HUES48 (cell line): ENCODE measurements at regions not wholly inside any gene's neighbourhood (a gene's known extent, or its start where the extent isn't known, plus 50 kb on each side); places are given as distances from the start of the nearest gene placed in this dataset.

ENCODE experiments used
- H3K27ac ChIP-seq: one replicate; pipeline ENCODE4 v1.7.0; 2013; ENCODE audit warnings: low read depth, low read length, inconsistent platforms
- H3K27me3 ChIP-seq: 2 replicates; pipeline ENCODE4 v1.6.1; 2013; ENCODE audit warnings: mild to moderate bottlenecking, low read length; ENCODE audit not compliant: control insufficient read depth, insufficient read depth
- H3K36me3 ChIP-seq: 2 replicates; pipeline ENCODE4 v1.6.1; 2013; ENCODE audit warnings: low read length; ENCODE audit not compliant: control insufficient read depth, insufficient read depth
- H3K4me1 ChIP-seq: 2 replicates; pipeline ENCODE4 v1.6.1; 2013; ENCODE audit warnings: mild to moderate bottlenecking, low read length; ENCODE audit not compliant: control insufficient read depth, insufficient read depth
- H3K4me3 ChIP-seq: 2 replicates; pipeline ENCODE4 v1.5.1; 2013; ENCODE audit warnings: mild to moderate bottlenecking, low read depth, low read length
- H3K9ac ChIP-seq: 2 replicates; pipeline ENCODE4 v1.6.1; 2013; ENCODE audit warnings: mild to moderate bottlenecking, low read depth, low read length, moderate library complexity
- H3K9me3 ChIP-seq: 2 replicates; pipeline ENCODE4 v1.6.1; 2013; ENCODE audit warnings: low read length; ENCODE audit not compliant: control insufficient read depth, insufficient read depth

DNA sequence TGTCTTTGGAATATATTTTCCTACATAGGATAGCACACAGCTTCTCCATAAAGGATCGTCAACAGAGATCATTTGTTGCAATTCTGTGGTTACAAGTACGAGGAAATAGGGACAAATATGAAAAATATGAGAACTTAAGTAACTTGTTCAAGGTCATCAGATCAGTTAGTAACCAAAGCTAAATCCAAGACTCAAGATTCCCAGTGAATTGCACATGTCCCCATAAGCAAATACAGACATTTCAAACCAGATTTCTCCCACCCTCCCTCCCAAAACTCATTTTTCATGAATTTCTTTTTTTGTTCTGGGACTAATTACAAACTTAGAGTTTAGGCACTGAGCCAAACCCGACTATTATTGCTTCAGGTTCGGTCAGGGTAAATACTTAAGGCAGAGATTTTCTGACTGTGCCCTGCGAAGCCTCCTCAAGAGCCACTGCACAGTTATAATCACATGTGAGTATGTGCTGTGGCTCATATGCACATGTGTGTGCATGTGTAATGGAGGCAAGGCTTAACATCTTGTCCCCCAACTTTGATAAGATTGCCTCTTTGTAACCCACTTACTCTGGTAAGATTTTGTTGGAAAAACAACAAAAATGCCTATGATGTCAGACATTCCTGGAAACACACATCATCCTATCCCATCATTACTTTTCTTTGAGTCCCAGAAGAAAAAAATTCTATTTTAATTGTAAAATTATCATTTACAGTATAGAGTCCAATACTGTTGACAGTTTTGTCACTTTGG, 216.2 kb downstream of the CD83 start:
- no peak overlapping the region for H3K9ac ChIP-seq
- H3K27ac ChIP-seq = no peak overlapping the region
- peaks cover 6% of the 10 kb centered on the region for H3K4me1 ChIP-seq
- H3K27me3 ChIP-seq = no peaks in the 10 kb centered on the region
- no peaks in the 10 kb centered on the region for H3K36me3 ChIP-seq
- H3K4me3 ChIP-seq = no peak overlapping the region
- H3K9me3 ChIP-seq = no peaks in the 10 kb centered on the region

DNA sequence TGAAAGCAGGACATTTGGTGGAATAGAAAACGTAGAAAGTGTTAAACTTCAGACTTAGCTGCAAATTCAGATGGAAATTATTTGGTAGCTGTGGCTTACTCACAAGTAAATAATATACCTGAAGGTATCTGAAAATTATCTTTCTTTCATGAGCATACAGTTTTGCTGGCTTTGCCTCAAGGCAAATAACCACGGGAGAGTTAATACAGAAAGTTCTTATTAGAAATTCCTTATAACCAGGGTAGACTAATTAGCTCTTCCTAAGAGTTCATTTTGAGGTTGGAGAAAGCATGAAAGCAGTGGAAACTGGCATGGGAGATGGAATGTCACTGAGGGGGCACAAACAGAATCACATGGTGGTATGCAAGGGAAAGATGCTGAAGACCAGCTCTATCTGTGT, 217.5 kb downstream of the CD83 start:
- H3K27me3 ChIP-seq = no peaks in the 10 kb centered on the region
- H3K4me1 ChIP-seq = peaks cover 19% of the 10 kb centered on the region
- H3K27ac ChIP-seq = no peak overlapping the region
- H3K9me3 ChIP-seq = no peaks in the 10 kb centered on the region
- H3K36me3 ChIP-seq = no peaks in the 10 kb centered on the region
- H3K9ac ChIP-seq = no peak overlapping the region
- H3K4me3 ChIP-seq = no peak overlapping the region

DNA sequence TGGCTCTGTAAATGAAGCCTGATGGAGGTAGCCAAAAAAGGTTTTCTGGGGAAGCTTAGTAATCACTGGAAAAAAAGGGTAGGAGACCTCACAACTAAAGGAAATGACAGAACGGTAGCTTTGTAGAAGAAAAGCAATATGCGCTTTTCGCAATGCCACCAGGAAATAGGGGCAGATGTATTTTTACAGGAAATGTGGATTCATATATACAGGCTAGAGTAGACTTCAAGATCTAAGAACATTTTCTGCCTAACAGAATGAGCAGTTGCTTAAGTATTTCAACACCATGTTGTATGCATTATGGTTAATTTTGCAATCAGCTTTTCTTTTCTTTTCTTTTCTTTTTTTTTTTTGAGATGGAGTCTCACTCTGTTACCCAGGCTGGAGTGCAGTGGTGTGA, 219.6 kb downstream of the CD83 start:
- Histone ChIP-seq H3K4me1 (peaks cover 20% of the 10 kb centered on the region), H3K9ac (no peak overlapping the region), H3K36me3 (no peaks in the 10 kb centered on the region), H3K4me3 (no peak overlapping the region), H3K27me3 (no peaks in the 10 kb centered on the region), H3K9me3 (no peaks in the 10 kb centered on the region), H3K27ac (no peak overlapping the region)

DNA sequence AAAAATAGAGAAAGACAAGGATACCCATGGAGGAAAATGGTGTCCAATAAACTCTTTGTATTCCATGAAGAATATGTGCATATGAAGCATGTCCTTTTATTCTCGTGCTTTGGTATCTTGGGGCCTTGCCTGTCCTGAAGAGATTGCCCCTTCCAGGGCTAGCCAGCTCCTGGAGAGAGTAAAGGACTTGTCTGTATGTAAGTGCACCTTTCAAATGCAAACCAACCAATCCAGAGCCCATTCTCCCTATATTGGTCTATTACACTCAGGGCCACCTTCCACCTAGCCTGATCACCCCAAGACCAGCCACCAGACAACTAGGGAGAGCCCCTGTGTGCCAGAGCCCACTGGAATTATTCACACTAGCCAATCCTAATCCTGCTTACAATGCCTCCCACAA, 221.6 kb downstream of the CD83 start:
- no peak overlapping the region for H3K27ac ChIP-seq
- H3K27me3 ChIP-seq = no peaks in the 10 kb centered on the region

DNA sequence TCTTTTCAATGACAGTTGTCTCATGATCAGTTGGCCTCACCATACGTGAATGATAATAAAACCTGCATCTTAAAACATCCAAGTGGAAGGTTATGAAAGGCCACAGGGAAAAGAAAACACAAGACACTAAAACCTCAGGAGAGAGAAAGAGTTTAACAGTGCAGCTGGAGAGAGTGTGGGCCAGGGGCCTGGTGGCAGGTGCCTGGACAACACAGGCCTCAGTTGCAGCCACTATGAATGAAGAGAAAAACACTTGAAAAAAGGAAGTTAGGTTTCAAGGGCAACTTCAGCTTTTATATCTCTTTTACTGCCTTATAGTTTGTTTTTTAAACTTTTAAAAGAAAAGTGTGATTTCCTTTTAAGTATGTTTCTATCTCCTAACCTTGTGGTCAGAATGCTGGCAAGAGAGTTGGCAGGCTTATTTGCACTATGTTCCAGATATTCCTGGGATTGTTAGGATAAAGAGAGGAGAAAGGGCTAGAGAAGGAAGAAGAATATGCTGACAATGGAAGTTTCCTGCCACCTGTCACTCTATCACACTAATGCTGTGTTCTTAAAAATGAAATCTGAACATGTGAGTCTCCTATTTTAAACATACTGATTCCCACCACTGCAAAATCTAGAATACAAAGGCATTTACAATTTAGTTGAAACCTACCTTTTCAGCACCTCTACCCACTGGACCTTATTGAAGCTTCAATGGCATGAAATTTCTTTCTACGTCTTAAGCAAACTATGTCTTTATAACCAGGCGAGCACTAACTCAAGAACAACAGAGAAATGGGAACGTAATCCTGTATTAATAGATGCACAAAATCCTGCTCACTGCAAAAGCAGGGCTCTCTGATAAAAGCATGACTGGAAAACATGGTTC, 222.4 kb downstream of the CD83 start:
- H3K36me3 ChIP-seq = no peaks in the 10 kb centered on the region
- no peak overlapping the region for H3K27ac ChIP-seq
- H3K27me3 ChIP-seq = no peaks in the 10 kb centered on the region
- H3K4me1 ChIP-seq = peaks cover 30% of the 10 kb centered on the region
- no peaks in the 10 kb centered on the region for H3K9me3 ChIP-seq
- H3K9ac ChIP-seq = no peak overlapping the region
- H3K4me3 ChIP-seq = no peak overlapping the region

More for the DNA sequence above, 221.6 kb downstream of the CD83 start:
- Histone ChIP-seq H3K4me3 (no peak overlapping the region), H3K4me1 (peaks cover 22% of the 10 kb centered on the region), H3K9me3 (no peaks in the 10 kb centered on the region), H3K9ac (no peak overlapping the region), H3K36me3 (no peaks in the 10 kb centered on the region)

DNA sequence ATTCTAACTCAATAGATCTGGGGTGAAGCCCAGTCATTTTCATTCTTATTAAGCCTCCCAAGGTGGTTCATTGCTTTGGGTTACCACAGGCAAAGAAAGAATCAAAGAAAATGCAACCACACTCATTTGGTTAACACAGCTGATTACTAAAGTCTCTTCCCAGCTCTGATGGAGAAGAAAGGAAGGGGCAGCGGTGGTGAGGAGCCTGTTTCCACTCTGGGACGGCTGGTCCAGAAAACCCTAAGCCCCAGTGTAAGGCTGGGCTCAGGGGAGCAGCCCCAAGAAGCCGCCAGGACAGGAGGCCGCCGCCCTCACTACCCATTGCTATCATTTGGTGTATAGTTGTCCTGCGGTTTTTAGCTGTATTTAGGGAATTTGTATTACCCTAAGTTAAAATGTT, 226.9 kb downstream of the CD83 start:
- H3K9me3 ChIP-seq = no peaks in the 10 kb centered on the region
- no peak overlapping the region for H3K4me3 ChIP-seq
- peaks cover 19% of the 10 kb centered on the region for H3K4me1 ChIP-seq
- no peaks in the 10 kb centered on the region; the same call in 1 of the 2 replicates for H3K27me3 ChIP-seq
- H3K36me3 ChIP-seq = no peaks in the 10 kb centered on the region
- no peak overlapping the region for H3K27ac ChIP-seq
- H3K9ac ChIP-seq = no peak overlapping the region

DNA sequence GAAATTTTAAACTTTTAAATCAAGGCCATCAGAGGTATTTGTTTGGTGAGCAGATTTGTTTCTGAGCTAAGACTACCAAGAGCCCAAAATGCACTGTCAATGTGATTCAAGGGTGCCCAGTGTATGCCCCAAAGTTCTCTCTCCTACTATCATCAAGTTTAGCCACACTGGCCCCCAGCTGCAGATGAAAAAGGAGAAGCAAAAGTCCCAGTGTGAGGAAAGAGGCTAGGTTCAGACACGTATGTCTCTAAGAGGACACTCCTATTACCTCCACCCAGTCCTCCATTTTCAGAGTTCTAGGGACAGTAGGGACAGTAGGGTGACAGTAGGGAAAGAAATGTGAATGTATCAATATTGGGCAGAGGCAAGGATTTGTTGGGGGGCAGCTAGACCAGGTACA, 230.8 kb downstream of the CD83 start:
- Histone ChIP-seq H3K27me3 (no peaks in the 10 kb centered on the region; the same call in 1 of the 2 replicates), H3K36me3 (no peaks in the 10 kb centered on the region)

DNA sequence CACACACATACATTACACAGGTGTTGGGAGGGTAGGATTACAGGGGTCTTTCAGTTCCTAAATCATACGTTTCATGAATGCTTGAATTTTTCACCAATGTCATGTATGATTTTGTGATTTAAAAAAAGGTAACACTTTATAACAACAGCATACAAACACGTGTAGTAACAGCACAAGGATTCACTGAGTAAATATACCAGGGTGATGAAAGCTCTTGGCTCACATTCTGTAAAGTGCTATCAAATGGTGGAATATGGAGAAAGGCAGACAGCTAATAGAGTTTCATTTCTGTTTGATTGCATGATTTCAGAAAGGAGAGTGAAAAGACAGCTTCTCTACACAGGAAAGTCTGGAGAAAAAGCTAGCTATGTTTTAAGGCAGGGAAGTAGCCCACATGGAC, 231.9 kb downstream of the CD83 start:
- H3K27me3 ChIP-seq = no peaks in the 10 kb centered on the region; the same call in 1 of the 2 replicates
- H3K27ac ChIP-seq = no peak overlapping the region
- no peaks in the 10 kb centered on the region for H3K36me3 ChIP-seq
- peaks cover 7% of the 10 kb centered on the region for H3K4me1 ChIP-seq
- H3K4me3 ChIP-seq = no peak overlapping the region
- H3K9me3 ChIP-seq = no peaks in the 10 kb centered on the region
- H3K9ac ChIP-seq = no peak overlapping the region

More for the DNA sequence above, 230.8 kb downstream of the CD83 start:
- Histone ChIP-seq H3K4me1 (peaks cover 13% of the 10 kb centered on the region), H3K9ac (no peak overlapping the region), H3K9me3 (no peaks in the 10 kb centered on the region), H3K4me3 (no peak overlapping the region), H3K27ac (no peak overlapping the region)

DNA sequence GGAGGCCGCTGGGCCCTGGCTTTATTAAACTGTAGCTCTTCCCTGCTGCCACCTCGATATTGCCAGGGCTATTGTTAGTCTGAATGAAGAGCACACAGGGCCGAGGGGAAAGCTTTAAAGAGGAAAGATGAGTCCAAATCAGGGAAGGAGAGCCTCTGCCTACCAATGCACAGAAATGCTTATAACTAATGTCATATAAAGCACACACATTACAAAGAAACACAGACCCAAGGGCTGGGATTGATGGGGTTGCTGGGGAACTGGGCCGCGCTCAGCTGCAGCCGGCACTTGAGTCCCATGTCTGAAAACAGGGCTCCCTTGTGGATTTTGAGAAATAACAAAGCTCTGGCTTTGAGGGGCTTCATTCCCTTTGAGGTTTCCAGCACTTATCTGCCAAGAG, 232.6 kb downstream of the CD83 start:
- Histone ChIP-seq H3K27ac (no peak overlapping the region), H3K9me3 (no peaks in the 10 kb centered on the region), H3K27me3 (no peaks in the 10 kb centered on the region; the same call in 1 of the 2 replicates), H3K4me1 (peaks cover under 1% of the 10 kb centered on the region; the same call in 1 of the 2 replicates), H3K4me3 (no peak overlapping the region), H3K36me3 (no peaks in the 10 kb centered on the region), H3K9ac (no peak overlapping the region)

DNA sequence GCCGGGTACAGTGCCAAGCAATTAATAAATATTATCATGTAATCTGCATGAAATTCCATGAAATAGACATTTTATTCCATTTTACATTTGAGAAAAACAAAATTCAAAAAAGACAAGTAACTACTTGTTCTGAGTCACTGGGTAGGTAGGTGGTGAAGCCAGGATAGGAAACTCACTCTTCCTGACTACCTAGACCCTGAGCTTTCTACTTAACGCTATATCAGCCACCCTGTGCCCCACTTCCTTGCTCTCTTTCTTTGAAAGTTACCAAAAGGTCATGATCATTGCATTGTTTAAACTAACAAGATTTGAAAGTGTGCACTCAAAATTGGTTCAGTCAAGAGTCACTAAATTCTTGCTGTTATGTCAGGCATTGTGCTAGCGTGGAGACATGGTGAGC, 235.7 kb downstream of the CD83 start:
- Histone ChIP-seq H3K4me3 (no peak overlapping the region), H3K4me1 (peaks cover 10% of the 10 kb centered on the region), H3K27me3 (no peaks in the 10 kb centered on the region), H3K9me3 (no peaks in the 10 kb centered on the region), H3K27ac (no peak overlapping the region), H3K9ac (no peak overlapping the region), H3K36me3 (no peaks in the 10 kb centered on the region)

DNA sequence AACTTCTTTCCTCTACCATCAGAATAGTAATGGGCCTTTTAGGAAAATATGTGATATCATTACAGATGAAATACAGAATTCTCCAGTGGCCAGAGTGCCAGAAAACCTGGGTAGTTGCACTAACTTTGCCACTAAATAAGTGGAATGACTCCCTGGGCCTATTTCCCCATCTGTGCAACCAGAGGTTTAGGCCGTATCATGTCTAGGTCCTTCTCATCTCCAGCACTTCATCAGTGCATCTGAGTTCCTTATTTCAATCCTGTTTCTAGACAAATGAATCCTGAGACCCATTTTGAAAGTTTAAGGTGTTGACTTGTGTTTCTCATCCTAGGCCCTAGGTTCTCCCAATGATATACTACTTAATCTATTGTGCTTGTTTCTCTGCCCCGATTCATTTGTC, 236.2 kb downstream of the CD83 start:
- Histone ChIP-seq H3K4me3 (no peak overlapping the region), H3K36me3 (no peaks in the 10 kb centered on the region), H3K27ac (no peak overlapping the region), H3K4me1 (peaks cover 15% of the 10 kb centered on the region), H3K9ac (no peak overlapping the region), H3K27me3 (no peaks in the 10 kb centered on the region), H3K9me3 (no peaks in the 10 kb centered on the region)
